Activated naive CD4-positive, alpha-beta T cell treated with anti-CD3 and anti-CD28 coated beads, Interleukin-2, amount 50 U/mL, for 72 hours (primary cell): ENCODE measurements at regions not wholly inside any gene's neighbourhood (a gene's known extent, or its start where the extent isn't known, plus 50 kb on each side); places are given as distances from the start of the nearest gene placed in this dataset.
A peak's percentile ranks its signal among the peaks of the same experiment; 100 is the strongest.

Experiments used
- ATAC-seq, 2 donors: fragments of 150-1000 bp; cut with Tn5 transposase; 2 replicates each; pipeline ENCODE4 v1.10.0; 2021; ENCODE audit warnings: mild to moderate bottlenecking in 2 of 2, moderate library complexity in 2 of 2
- DNase-seq, 2 donors: peaks; one replicate each; pipeline ENCODE4 v3.0.0; 2021 to 2022; ENCODE audit warnings: low spot score in 2 of 2
- H3K27ac Mint-ChIP-seq, 2 donors: one replicate each; pipeline ENCODE4 v1.8.0; 2022; ENCODE audit warnings: mild to moderate bottlenecking in 2 of 2, mixed read lengths in 2 of 2
- H3K36me3 Mint-ChIP-seq, 2 donors: one replicate each; pipeline ENCODE4 v1.8.0; 2022; ENCODE audit warnings: mixed read lengths in 2 of 2
- H3K9me3 Mint-ChIP-seq, 2 donors: one replicate each; pipeline ENCODE4 v1.8.0; 2022; ENCODE audit warnings: mixed read lengths in 2 of 2

DNA sequence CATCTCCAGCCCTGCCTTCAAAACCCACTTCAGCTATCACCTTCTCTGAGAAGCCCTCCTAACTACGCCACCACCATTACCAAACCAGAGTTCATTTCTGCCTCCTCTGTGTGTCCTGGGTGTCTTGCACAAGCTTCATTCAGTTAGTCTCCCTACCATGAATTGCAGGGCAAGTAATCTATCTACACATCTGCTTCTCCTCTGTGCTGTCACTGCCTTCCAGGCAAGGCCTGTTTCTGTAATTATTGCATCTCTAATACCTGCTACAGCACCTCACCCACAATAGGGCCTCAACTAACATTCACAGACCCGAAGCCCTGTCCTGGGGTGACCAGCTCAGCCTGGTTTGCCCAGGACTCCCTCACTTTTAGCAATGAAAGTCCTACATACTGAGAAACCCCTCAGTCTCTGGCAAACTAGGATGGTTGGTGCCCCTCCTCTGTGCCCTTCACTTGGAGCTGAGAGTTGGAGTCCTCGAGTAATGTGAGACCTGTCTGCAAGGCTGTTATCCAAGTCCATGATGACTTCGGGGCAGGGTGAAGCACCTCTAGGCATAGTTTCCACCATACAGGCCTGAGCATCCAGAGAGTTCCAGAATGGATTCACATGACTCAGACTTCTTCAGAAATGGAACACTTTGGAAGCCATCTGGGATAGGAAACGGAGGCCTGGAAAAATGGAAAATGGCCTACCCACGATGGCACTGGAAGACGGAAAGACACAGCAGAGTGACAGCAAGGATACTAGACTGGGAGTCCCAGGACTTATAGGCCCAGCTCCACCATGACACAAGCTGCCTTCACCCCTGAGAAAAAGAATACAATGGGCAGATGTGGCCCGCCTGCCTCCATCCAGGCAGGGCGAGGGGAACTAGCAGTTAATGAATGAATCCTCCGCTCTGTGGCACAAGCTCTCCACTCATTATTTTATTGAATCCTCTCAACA is 269.3 kb downstream of the BUD13 start:
- H3K27ac Mint-ChIP-seq, result no peak overlapping the region
- H3K9me3 Mint-ChIP-seq, result no peaks in the 10 kb centered on the region
- ATAC-seq (no peak), DNase-seq (no peak)
- H3K36me3 Mint-ChIP-seq, result peaks cover 0 to 6% of the 10 kb centered on the region in 2 donors

DNA sequence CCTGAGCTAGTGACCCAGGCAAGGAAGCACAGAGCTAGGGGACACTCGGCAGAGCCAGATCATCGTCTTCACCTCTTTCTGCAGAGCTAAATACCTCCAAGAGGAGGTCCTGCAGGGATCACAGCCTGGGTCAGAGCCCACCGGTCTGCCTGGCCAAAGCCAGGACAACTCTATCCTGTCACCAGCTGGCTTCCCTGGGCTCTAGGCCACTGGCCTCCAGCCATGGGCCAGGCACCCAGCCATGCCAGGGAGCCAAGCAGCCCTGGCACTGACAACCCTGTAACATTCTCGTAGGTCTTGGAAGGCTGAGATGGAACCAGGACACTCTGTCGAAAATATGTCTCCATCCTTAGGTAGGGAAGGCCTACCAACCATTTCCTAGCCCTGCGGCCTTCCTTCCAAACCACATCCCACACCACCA is 270.1 kb downstream of the BUD13 start:
- Mint-ChIP-seq H3K36me3 (peaks cover 0 to 6% of the 10 kb centered on the region in 2 donors), H3K9me3 (no peaks in the 10 kb centered on the region), H3K27ac (no peak overlapping the region)
- ATAC-seq, result no peak
- DNase-seq, result no peak

DNA sequence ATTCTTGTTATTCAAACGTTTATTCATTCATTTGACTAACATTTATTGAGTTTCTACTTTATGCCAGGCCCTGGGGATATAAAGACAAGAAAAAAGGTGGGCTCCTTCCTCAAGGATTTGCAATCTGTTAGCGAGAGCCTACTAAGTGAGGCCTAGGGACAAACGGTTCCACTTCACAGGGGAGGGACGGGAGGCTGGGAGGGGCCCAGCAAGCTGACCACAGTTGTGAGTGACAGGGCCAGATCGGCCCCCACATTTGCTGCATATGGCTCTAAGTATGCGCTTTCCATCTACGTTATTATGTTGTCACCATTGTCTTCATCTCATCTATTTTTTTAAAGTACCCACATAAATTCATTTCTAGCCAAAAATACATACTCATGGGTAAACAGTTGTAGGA is 271.1 kb downstream of the BUD13 start:
- ATAC-seq (no peak), DNase-seq (no peak)
- Mint-ChIP-seq H3K27ac (no peak overlapping the region), H3K9me3 (no peaks in the 10 kb centered on the region), H3K36me3 (peaks cover 0 to 6% of the 10 kb centered on the region in 2 donors)

DNA sequence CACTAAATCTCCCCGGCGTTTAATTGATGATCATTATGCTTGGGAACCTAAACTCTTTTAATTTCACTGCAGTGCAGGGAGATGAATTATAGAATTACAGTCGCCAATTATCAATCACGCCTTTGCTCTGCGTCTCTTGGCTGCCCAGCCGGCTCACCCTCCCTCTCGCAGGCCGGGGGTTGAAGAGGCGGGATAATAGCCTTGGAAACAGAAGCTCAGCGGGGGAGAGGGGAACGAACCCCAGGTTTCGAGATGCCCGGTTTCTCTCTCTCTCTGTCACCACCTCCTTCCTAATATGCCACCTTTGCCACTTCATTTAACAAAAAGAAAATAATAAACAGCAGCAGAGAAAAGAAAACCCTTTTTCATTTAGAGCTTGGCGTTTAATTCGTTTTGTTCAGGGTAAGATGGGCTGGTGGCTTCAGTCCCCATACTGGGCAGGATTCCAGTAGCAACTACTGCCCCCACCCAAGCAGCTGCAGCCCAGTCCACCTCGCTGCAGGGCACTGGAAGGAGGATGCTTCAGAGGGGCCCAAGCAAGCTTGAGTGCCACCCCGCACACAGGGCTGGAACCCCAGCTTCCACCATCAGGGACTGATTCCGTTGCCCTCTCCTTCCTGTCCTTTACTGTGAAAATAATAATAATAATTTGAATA is 271.7 kb downstream of the BUD13 start:
- no peak overlapping the region for H3K27ac Mint-ChIP-seq
- no peaks in the 10 kb centered on the region for H3K9me3 Mint-ChIP-seq
- no peak for ATAC-seq
- H3K36me3 Mint-ChIP-seq, result peaks cover 0 to 6% of the 10 kb centered on the region in 2 donors
- DNase-seq, result no peak

DNA sequence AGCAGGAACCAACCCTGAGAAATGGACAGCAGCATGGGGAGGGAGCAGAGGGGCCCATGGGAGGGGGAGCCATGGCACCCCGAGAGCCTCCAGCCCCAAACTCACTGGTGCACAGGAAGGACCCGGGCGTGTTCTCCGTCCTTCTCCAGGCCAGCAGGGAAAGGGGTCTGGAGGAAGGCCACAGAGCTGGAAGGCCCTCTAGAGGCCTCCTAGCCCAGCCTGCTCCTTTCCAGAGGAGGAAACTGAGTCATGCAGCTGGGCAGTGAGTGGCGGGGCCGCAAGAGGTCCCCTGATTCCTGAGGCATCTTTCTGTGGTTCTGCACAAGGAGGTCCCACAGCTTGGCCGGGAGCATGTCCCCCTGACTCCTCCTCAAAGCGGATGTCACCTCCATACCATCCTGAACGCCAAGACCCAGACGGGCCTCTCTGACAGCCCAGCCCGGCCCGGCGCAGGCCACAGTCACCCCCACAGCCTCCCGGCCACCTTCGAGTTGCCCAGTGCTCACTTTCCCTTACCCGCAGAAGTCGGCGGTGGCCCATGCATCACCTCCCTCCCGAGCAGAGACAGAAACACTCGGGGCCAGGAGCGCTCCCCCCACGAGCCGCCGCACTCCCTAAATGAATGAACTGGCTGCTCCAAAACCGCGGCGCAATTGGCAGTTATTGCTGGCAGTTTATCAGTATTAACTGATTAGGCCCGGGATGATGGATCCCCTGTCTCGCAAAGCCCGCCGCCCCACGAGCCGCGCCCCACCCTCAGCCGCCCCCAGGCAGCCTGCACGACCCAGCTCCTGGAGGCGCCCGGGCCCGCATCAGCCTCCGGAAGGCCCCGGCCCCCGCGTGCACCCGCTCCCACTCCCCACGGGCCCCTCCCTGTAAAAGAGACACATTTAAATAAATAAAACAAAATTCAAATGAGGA is 272.5 kb downstream of the BUD13 start:
- no peak for ATAC-seq
- peaks cover 0 to 6% of the 10 kb centered on the region in 2 donors for H3K36me3 Mint-ChIP-seq
- H3K27ac Mint-ChIP-seq, result no peak overlapping the region
- no peak for DNase-seq
- no peaks in the 10 kb centered on the region for H3K9me3 Mint-ChIP-seq

DNA sequence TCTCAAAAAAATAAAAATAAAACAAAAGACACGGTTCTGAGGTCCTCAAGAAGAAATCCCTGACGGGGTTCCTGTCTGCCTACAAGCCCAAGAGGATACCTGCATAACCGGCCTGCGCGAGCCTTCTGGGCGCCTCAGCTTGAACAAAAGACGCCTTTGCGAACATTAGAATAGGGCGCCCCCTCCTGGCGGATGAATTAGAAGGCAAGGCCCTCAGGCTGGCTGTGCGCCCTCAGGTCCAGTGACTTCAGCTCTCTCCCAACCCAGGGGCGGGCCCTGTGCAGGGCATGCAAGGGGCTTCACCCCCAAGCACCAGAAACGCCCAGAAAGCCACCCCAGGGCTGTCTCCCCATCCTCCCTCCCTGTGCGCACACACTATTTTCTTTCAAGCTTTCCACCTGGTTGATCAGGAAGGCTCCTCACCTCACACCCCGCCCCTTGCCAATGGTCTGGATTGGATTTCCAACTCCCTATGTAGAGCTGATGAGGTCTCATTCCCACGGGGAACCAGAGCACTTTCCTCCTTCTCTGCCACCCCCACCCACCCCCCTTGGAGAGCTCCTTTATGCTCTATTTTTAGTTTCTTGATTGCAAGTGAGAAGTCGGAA is 273.3 kb downstream of the BUD13 start:
- DNase-seq (peak in 1 of 2 donors; percentile 79), ATAC-seq (peak; percentile 33 to 68)
- no peak overlapping the region for H3K27ac Mint-ChIP-seq
- H3K36me3 Mint-ChIP-seq, result peaks cover 0 to 6% of the 10 kb centered on the region in 2 donors
- H3K9me3 Mint-ChIP-seq, result no peaks in the 10 kb centered on the region

DNA sequence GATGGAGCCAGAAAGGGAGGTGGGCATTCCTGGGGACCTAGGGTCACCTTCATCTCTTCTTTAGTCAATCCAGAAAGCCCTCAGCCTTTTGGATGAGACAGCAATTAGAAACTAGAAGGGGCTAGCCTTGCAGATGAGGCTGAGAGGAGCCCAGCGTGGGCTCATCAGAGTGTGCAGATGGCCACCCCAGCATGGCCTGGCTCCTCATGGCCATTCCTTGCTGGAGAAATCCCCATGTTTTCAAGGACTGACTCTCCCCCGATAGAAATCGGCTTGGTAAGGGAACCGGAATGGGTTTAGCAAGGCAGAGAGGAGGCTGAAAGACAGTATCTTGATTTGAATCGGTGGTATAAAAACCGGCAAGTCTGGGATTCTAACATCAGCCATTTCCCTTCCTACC is 274.6 kb downstream of the BUD13 start:
- DNase-seq (no peak), ATAC-seq (no peak)
- Mint-ChIP-seq H3K36me3 (peaks cover 0 to 6% of the 10 kb centered on the region in 2 donors), H3K27ac (no peak overlapping the region), H3K9me3 (peaks cover 0 to 3% of the 10 kb centered on the region in 2 donors)

DNA sequence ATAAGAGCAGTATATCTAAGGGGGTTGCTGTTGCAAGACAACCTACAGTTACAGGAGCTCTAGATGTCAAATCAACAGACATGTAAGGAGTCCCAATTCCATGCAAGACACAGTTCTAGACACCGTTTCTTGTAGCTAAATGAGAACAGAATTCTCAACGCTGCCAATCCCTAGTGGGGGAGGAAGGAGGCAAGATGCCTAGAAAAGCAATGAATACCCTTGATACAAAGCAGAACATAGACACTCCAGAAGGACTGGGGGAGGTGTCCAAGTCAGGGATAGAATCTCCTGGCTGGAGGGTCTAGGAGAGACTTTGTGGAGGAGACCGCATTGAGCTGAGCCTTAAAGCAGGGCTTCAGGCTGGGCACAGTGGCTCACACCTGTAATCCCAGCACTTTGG is 280.2 kb downstream of the BUD13 start:
- no peak for ATAC-seq
- DNase-seq, result no peak
- Mint-ChIP-seq H3K9me3 (peaks cover 0 to 3% of the 10 kb centered on the region in 2 donors), H3K27ac (no peak overlapping the region), H3K36me3 (no peaks in the 10 kb centered on the region)

DNA sequence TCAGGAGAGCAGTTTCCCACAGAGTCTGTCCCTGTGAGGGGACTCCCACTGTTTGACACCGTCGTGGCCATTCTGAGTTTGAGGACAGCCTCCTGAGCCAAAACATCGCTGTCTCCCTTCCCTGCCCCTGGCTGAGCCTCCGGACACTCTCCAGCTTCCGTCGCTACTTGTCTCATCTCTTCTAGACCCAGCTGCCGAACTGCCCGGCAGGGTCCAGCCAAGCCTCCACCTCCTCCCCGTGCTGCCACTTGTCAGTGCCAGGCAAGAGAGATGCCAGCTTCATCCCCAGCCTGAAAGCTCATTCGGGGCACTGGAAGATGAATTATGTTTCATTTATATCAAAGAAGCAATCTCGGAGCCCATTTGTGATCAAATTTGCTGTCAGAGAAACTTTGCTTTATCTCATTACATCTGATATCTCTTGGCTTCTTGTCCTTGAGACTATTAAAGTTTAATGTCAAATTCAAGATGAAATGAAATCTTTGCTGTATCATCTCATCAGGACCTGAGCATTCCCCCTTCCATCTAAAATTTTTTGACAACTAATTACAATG is 283.9 kb downstream of the BUD13 start:
- no peak for ATAC-seq

DNA sequence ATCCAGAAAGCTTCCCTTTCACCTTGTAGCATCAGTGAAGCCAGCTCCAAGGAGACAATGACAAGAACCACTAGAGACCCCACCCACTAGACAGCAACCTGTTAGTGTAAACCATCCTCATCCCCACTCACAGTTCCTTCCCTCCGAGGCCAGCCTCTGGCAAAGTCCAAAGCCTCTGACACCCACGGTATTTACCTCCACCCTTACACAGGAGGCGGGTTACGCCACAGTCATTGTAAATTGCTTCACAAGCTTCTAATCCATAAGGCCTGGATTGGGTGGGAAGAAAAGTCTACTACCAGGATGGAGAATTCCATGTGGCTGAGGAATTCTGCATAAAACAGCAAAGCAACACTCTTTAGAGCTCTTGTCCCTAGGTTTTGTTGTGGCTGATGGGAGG is 287.4 kb downstream of the BUD13 start:
- Mint-ChIP-seq H3K27ac (no peak overlapping the region), H3K9me3 (no peaks in the 10 kb centered on the region), H3K36me3 (no peaks in the 10 kb centered on the region)
- ATAC-seq (no peak), DNase-seq (no peak)

More for the DNA sequence above, 283.9 kb downstream of the BUD13 start:
- Mint-ChIP-seq H3K27ac (no peak overlapping the region), H3K36me3 (no peaks in the 10 kb centered on the region), H3K9me3 (no peaks in the 10 kb centered on the region)
- no peak for DNase-seq

DNA sequence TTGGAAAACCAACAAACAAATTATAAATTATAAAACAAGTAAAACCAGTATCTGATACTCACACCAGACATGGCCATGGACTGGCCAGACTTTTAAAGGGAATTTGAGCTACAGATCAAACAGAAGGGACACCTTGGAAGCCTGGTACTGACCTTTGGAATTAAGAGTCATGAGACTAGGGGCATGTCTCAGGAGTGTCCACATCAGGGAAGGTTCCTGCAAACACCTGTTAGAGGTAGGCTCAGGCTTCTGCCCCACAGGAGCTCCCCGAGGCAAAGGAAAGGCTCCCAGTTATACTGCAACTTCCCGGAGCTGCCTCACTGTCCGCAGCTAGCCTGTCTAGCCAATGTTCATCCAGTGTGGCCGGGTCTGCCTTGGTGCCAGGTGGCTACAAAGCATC is 290.1 kb downstream of the BUD13 start:
- no peak for ATAC-seq
- no peak overlapping the region for H3K27ac Mint-ChIP-seq
- H3K36me3 Mint-ChIP-seq, result no peaks in the 10 kb centered on the region
- DNase-seq, result no peak
- no peaks in the 10 kb centered on the region for H3K9me3 Mint-ChIP-seq

DNA sequence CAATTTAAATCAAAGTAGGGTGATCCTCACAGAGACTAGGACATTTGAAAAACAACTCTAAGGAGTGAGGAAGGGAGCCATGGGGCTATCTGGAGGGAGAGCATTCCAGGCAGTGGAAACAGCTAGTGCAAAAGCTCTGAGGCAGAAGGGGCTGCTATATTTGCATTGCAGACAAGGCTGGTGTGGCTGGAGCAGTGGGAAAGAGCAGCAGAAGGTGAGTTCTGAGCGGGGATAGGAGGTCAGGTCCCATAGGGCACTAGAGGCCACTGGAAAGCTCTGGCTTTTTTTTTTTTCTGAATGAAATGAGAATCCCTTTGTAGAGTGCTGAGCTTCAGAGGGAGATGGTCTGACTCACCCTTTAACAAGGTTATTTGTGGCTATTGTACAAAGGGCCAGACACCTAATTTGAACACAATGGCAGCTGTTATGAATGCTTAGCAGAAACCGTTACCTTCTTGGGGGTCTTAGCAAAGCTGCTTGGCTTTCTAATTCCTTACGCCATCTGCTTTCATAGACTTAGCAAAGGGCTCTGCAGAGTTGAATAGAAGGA is 291.6 kb downstream of the BUD13 start:
- H3K27ac Mint-ChIP-seq, result no peak overlapping the region
- ATAC-seq (no peak), DNase-seq (no peak)
- H3K9me3 Mint-ChIP-seq, result no peaks in the 10 kb centered on the region
- H3K36me3 Mint-ChIP-seq, result no peaks in the 10 kb centered on the region

DNA sequence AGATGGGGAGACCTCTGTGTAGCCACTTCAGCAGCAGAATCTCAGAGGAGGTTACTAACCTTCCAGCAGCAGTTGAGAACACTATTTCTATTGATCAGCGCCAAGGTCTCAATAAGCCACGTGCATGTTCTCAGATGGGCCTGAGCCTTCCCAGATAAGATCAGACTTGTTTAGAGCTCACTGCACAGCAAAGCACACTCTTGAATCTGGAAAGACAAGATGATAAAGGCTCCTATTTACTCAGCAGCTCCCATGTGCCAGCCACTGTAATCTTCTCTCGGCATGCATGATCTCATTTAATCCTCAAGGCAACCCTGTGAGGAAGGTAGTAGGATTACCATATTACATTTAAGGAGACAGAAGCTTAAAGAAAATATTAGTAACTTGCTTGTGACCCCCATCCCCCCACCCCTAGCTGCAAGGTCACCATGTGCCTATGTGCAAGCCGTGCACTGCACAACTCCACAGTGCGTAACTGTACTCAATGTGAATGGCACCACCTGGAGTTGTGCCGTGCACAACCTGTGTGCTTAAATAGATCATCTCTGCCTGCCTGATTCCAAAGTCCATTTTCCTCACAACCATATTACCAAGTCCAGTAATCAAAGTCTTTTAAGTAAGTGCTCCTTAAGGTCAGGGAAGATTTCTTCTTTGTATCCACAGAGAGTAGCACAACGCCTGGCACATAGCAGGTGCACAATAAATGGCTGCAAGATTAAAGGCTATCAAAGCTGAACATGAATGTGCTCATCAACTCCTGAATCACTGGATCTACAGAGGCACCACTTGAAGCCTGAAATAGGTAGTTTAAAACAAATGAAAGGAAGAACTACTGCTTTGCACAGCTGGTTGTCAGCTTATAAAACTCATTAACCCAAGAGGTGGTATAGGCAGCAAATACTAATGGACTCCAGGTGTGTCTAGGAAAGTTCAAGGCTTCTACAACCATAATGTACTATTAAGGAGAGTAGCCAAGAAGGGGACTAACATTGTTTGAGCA is 293.8 kb downstream of the BUD13 start:
- DNase-seq (no peak), ATAC-seq (no peak)
- no peak overlapping the region for H3K27ac Mint-ChIP-seq
- H3K36me3 Mint-ChIP-seq, result no peaks in the 10 kb centered on the region
- no peaks in the 10 kb centered on the region for H3K9me3 Mint-ChIP-seq

DNA sequence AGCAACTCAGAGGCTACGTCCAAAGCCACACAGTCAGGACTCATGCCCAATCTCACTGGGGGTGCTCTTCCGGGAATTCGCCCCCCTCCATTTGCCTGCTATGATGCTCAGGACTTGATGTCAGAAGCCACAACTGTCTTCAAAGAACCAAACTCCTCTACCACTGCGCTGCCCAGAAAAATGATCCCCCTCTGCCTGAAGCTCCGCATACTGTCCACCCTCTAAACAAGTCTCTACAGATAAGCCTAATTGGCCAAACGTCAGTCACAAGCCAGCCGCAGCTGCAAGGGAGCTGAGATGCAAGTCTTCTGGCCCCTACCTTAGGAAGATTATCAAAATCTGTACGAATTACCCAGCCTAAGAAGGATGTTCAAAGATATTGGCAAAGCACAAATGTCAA is 294.6 kb downstream of the BUD13 start:
- Mint-ChIP-seq H3K9me3 (no peaks in the 10 kb centered on the region), H3K27ac (no peak overlapping the region), H3K36me3 (no peaks in the 10 kb centered on the region)
- ATAC-seq (no peak), DNase-seq (no peak)

DNA sequence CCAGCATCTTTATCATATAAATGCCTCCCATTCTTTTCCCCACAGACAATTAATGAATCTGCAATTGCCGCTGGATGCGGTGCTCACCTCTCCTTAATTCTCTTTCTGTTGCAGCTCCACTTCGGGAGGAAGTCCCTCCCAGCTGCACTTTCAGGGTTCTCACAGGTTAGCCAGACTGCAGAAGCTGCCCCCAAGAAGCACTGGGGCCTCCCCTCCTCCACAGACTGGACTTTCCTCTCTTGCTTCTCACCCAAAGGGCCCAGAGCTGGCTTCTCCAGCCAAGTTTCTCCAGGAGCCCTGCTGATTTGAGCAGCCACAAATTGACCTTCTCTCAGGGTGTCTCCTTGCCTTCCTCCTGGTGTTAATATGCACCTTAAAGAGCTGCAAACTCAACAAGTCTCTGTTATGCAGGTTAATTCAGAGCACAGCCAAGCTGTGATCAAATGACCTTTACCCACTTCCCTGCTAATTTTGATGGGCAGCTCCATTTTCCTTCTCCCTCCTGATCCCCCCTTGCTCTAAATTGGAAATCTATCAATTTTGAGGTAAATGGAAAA is 298.9 kb downstream of the BUD13 start:
- Mint-ChIP-seq H3K9me3 (peaks cover 0 to 5% of the 10 kb centered on the region in 2 donors), H3K27ac (no peak overlapping the region), H3K36me3 (no peaks in the 10 kb centered on the region)
- ATAC-seq, result no peak
- DNase-seq, result no peak
